CD14-positive monocyte (primary cell): ENCODE measurements at regions not wholly inside any gene's neighbourhood (a gene's known extent, or its start where the extent isn't known, plus 50 kb on each side); places are given as distances from the start of the nearest gene placed in this dataset.

Source experiments
- DNase-seq, 3 donors: peaks; one replicate each; pipeline ENCODE4 v3.0.0-alpha.2; 2011 to 2022
- H2AFZ ChIP-seq: 2 replicates; pipeline ENCODE4 v1.6.0; 2012; ENCODE audit warnings: mild to moderate bottlenecking, low read depth, low read length, inconsistent platforms; ENCODE audit not compliant: insufficient read depth, poor library complexity, severe bottlenecking
- H3K27ac ChIP-seq, 2 donors: 1 replicate in 1 of 2; 2 replicates in 1 of 2; pipeline ENCODE4 v1.5.1; 2012 to 2013; ENCODE audit warnings: low read length in 2 of 2, control low read depth in 1 of 2, inconsistent platforms in 1 of 2, low read depth in 1 of 2, mild to moderate bottlenecking in 1 of 2
- H3K27me3 ChIP-seq, 2 donors: one replicate each; pipeline versions ENCODE4 v1.6.0 to v1.6.1; 2011 to 2013; ENCODE audit warnings: low read length in 2 of 2; ENCODE audit not compliant: control insufficient read depth in 2 of 2, insufficient read depth in 2 of 2
- H3K36me3 ChIP-seq, 2 donors: replicated peaks in 1 of 2; 1 replicate in 1 of 2; 2 replicates in 1 of 2; pipeline versions ENCODE4 v1.5.1 to v1.6.1; 2012 to 2013; ENCODE audit warnings: low read length in 2 of 2, control low read depth in 1 of 2, inconsistent platforms in 1 of 2, mild to moderate bottlenecking in 1 of 2; ENCODE audit not compliant: insufficient read depth in 2 of 2, control insufficient read depth in 1 of 2
- H3K4me1 ChIP-seq, 2 donors: 1 replicate in 1 of 2; 2 replicates in 1 of 2; pipeline versions ENCODE4 v1.5.1 to v1.6.1; 2012 to 2013; ENCODE audit warnings: low read length in 2 of 2, control low read depth in 1 of 2, inconsistent platforms in 1 of 2, mild to moderate bottlenecking in 1 of 2, moderate library complexity in 1 of 2; ENCODE audit not compliant: insufficient read depth in 2 of 2, control insufficient read depth in 1 of 2
- H3K4me2 ChIP-seq: replicated peaks from 2 replicates; pipeline ENCODE3; 2012; ENCODE audit warnings: low read length, moderate library complexity, mild to moderate bottlenecking; ENCODE audit not compliant: poor library complexity, severe bottlenecking; ENCODE audit errors: extremely low read depth
- H3K4me3 ChIP-seq, 3 experiments: fragments of 200-600 bp in 1 of 3; sonication (generic) in 1 of 3; replicated peaks in 1 of 3; 1 replicate in 2 of 3; 2 replicates in 1 of 3; pipeline ENCODE4 v1.5.1; 2011 to 2013; ENCODE audit warnings: low read length in 3 of 3, mild to moderate bottlenecking in 3 of 3, control low read depth in 2 of 3, low read depth in 2 of 3, inconsistent platforms in 1 of 3, moderate library complexity in 1 of 3
- H3K79me2 ChIP-seq: 2 replicates; pipeline ENCODE4 v1.6.0; 2012; ENCODE audit warnings: mild to moderate bottlenecking, control low read depth, inconsistent platforms, low read length, moderate library complexity; ENCODE audit not compliant: insufficient read depth
- H3K9ac ChIP-seq: 2 replicates; pipeline ENCODE4 v1.6.0; 2017; ENCODE audit warnings: low read length, mild to moderate bottlenecking; ENCODE audit not compliant: insufficient read depth, poor library complexity, severe bottlenecking
- H3K9me3 ChIP-seq, 2 donors: replicated peaks in 1 of 2; 1 replicate in 1 of 2; 2 replicates in 1 of 2; pipeline versions ENCODE4 v1.5.1 to v1.6.1; 2012 to 2013; ENCODE audit warnings: low read length in 2 of 2, control low read depth in 1 of 2; ENCODE audit not compliant: control insufficient read depth in 1 of 2, insufficient read depth in 1 of 2
- H4K20me1 ChIP-seq: 2 replicates; pipeline ENCODE4 v1.6.0; 2012; ENCODE audit warnings: mild to moderate bottlenecking, low read length, control low read depth, moderate library complexity; ENCODE audit not compliant: insufficient read depth
- H3K27ac Mint-ChIP-seq, 7 donors: one replicate each; pipeline ENCODE4 v1.8.0; 2020; ENCODE audit warnings: mild to moderate bottlenecking in 7 of 7, mixed read lengths in 7 of 7, moderate library complexity in 6 of 7, inconsistent platforms in 2 of 7
- H3K27me3 Mint-ChIP-seq, 3 donors: one replicate each; pipeline ENCODE4 v1.8.0; 2021 to 2022; ENCODE audit warnings: low read depth in 3 of 3, mild to moderate bottlenecking in 3 of 3, mixed read lengths in 3 of 3, moderate library complexity in 3 of 3, inconsistent platforms in 1 of 3
- H3K36me3 Mint-ChIP-seq, 2 donors: one replicate each; pipeline ENCODE4 v1.8.0; 2020; ENCODE audit warnings: mixed read lengths in 2 of 2, inconsistent platforms in 1 of 2, mild to moderate bottlenecking in 1 of 2
- H3K4me1 Mint-ChIP-seq: one replicate; pipeline ENCODE4 v1.8.0; 2020; ENCODE audit warnings: mild to moderate bottlenecking, mixed read lengths
- H3K4me3 Mint-ChIP-seq, 2 donors: one replicate each; pipeline ENCODE4 v1.8.0; 2020; ENCODE audit warnings: mild to moderate bottlenecking in 2 of 2, mixed read lengths in 2 of 2, moderate library complexity in 1 of 2
- H3K9me3 Mint-ChIP-seq, 7 donors: one replicate each; pipeline ENCODE4 v1.8.0; 2020 to 2022; ENCODE audit warnings: mixed read lengths in 7 of 7, mild to moderate bottlenecking in 6 of 7, moderate library complexity in 6 of 7, inconsistent platforms in 2 of 7
- CTCF ChIP-seq: fragments of 200-600 bp; IDR thresholded peaks from one replicate; pipeline ENCODE4 v1.8.0; 2022; ENCODE audit warnings: antibody characterized with exemption, mild to moderate bottlenecking
- WGBS: methylation state at CpG from one replicate; pipeline ENCODE4 v1.1.5; 2013; ENCODE audit warnings: missing lambda C conversion rate; ENCODE audit not compliant: insufficient coverage; 5-methylcytosine and 5-hydroxymethylcytosine counted together
- intact Hi-C, 2 donors: fragments of 100-400 bp; cut with micrococcal nuclease; formaldehyde crosslinking; loops; one replicate each; pipeline versions ENCODE4 v1.15.0 to v1.15.1; 2023

DNA sequence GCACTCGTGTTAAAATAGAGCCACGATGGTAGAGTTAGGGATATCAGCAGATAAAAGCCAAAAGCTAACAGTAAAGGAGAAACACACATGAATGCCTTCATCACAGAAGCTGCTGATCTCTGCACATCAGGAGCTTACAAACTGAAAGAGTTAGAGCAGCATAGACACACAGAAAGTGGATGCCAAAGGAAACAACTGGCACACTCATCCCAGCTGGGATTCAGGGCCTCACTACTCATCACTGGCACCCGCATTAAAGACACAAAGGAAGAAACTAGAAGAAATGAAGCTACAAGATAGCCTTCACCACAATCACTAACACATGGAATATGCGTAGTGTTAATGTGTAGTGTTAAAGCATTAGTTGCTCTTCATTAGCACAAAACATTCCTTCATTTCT lies 156.4 kb upstream of the TBL1X start:
- no peak overlapping the region for H3K27ac Mint-ChIP-seq
- H3K27me3 Mint-ChIP-seq: peaks cover 0 to 37% (median 1%) of the 10 kb centered on the region in 3 donors
- Histone ChIP-seq H2AFZ (no peak overlapping the region), H3K4me1 (no peaks in the 10 kb centered on the region), H3K4me2 (no peak overlapping the region), H4K20me1 (no peaks in the 10 kb centered on the region), H3K27me3 (peaks cover 0 to 15% of the 10 kb centered on the region in 2 donors), H3K4me3 (no peak overlapping the region), H3K9ac (no peak overlapping the region), H3K9me3 (peaks cover 0 to 3% of the 10 kb centered on the region in 2 donors), H3K79me2 (no peaks in the 10 kb centered on the region), H3K36me3 (no peaks in the 10 kb centered on the region), H3K27ac (no peak overlapping the region)
- H3K4me3 Mint-ChIP-seq: no peak overlapping the region
- peaks cover 0 to 3% of the 10 kb centered on the region in 2 donors for H3K36me3 Mint-ChIP-seq
- no peak for TF ChIP-seq CTCF
- intact Hi-C loops: no loop called here
- no peak for DNase-seq
- H3K4me1 Mint-ChIP-seq: no peaks in the 10 kb centered on the region
- no CpG with 5 or more reads among the region's 4 CpGs for WGBS
- peaks cover 0 to 9% (median 3%) of the 10 kb centered on the region in 7 donors for H3K9me3 Mint-ChIP-seq

- intact Hi-C loops: no loop called here
- no peak overlapping the region for H3K4me3 ChIP-seq
- H3K36me3 ChIP-seq: no peaks in the 10 kb centered on the region
- H3K9me3 ChIP-seq: no peaks in the 10 kb centered on the region
- Mint-ChIP-seq H3K36me3 (no peaks in the 10 kb centered on the region), H3K27ac (no peak overlapping the region), H3K4me1 (peaks cover 5% of the 10 kb centered on the region), H3K27me3 (peaks cover 0 to 34% (median 1%) of the 10 kb centered on the region in 3 donors), H3K4me3 (no peak overlapping the region), H3K9me3 (peaks cover 0 to 6% (median 0%) of the 10 kb centered on the region in 7 donors)
- peaks cover 6 to 10% of the 10 kb centered on the region in 2 donors for H3K4me1 ChIP-seq
- no peaks in the 10 kb centered on the region for H3K79me2 ChIP-seq
- 100% methylated on average over 2 of the region's 2 CpGs for WGBS
- H3K4me2 ChIP-seq: no peak overlapping the region
- no peak overlapping the region for H2AFZ ChIP-seq
- H4K20me1 ChIP-seq: no peaks in the 10 kb centered on the region
- no peak overlapping the region for H3K9ac ChIP-seq
- peaks cover 0 to 7% of the 10 kb centered on the region in 2 donors for H3K27me3 ChIP-seq
- no peak overlapping the region for H3K27ac ChIP-seq
- no peak for TF ChIP-seq CTCF
- no peak for DNase-seq
These were observed 154.2 kb upstream of the TBL1X start for GRCh38 chrX:9310616-9311015.
